K562 (cell line): ENCODE measurements at regions not wholly inside any gene's neighbourhood (a gene's known extent, or its start where the extent isn't known, plus 50 kb on each side); places are given as distances from the start of the nearest gene placed in this dataset.

Experiments used
- ATAC-seq: fragments of 200-7000 bp; cut with Tn5 transposase; 3 replicates; pipeline ENCODE4 v1.9.1; 2020; ENCODE audit warnings: moderate library complexity
- BruUV-seq: library from RNA; stranded (reverse); fragments of 400-500 nt; replicated peaks from 2 replicates; lab custom pipeline; 2021; lab: Mats Ljungman, UMichigan
- CTCF ChIA-PET: fragments of 300-600 bp; formaldehyde crosslinking; extraction: SDS; loops from one replicate; lab custom pipeline; 2021; ENCODE audit warnings: low intra/inter-chr PET ratio; lab: Yijun Ruan, JAX
- POLR2A ChIA-PET: fragments of 300-600, 350-650 bp; sonication (Branson Sonifier 250); formaldehyde crosslinking; extraction: SDS; loops from one replicate; lab custom pipeline; 2021; ENCODE audit warnings: antibody characterized with exemption, inconsistent platforms; lab: Yijun Ruan, JAX
- DNase-seq, 4 experiments: peaks; one replicate each; pipeline versions ENCODE4 v3.0.0 to v3.0.0-alpha.2; 2011 to 2018; ENCODE audit warnings: low spot score in 3 of 4, mixed read lengths in 3 of 4; ENCODE audit errors: extremely low read depth in 1 of 4
- FAIRE-seq: peaks from 2 replicates; lab custom pipeline; 2011; peaks lifted over from hg19 to GRCh38; lab: Jason Lieb, UNC
- H2AFZ ChIP-seq: 2 replicates; pipeline ENCODE4 v1.6.0; 2011; ENCODE audit warnings: low read depth, low read length, control low read depth, inconsistent platforms
- H3K27ac ChIP-seq: fragments of 200-600 bp; 3 replicates; pipeline ENCODE4 v1.8.0; 2011; ENCODE audit warnings: low read depth, mild to moderate bottlenecking, control low read depth, inconsistent platforms, low read length, moderate library complexity, mixed read lengths; ENCODE audit errors: extremely low read depth
- H3K27me3 ChIP-seq, 2 experiments: fragments of 300-600 bp in 1 of 2; 2 replicates in 1 of 2; 3 replicates in 1 of 2; pipeline versions ENCODE4 v1.6.0 to v1.8.0; 2011; ENCODE audit warnings: inconsistent platforms in 2 of 2, low read length in 2 of 2, mild to moderate bottlenecking in 1 of 2, mixed read lengths in 1 of 2, moderate library complexity in 1 of 2; ENCODE audit not compliant: control insufficient read depth in 2 of 2, insufficient read depth in 2 of 2
- H3K36me3 ChIP-seq: fragments of 300-600 bp; 3 replicates; pipeline ENCODE4 v1.8.0; 2011; ENCODE audit warnings: mild to moderate bottlenecking, low read length, inconsistent platforms; ENCODE audit not compliant: control insufficient read depth, insufficient read depth
- H3K4me1 ChIP-seq, 2 experiments: fragments of 200-600 bp in 1 of 2; replicated peaks in 1 of 2; 2 replicates in 1 of 2; 3 replicates in 1 of 2; pipeline versions ENCODE4 v1.5.1 to v1.8.0; 2011; ENCODE audit warnings: inconsistent platforms in 2 of 2, low read length in 2 of 2, mild to moderate bottlenecking in 1 of 2, mixed read lengths in 1 of 2, moderate library complexity in 1 of 2; ENCODE audit not compliant: control insufficient read depth in 2 of 2, insufficient read depth in 2 of 2
- H3K4me2 ChIP-seq: 2 replicates; pipeline ENCODE4 v1.6.1; 2011; ENCODE audit warnings: low read length, control low read depth, inconsistent platforms, mixed read lengths; ENCODE audit not compliant: insufficient read depth
- H3K4me3 ChIP-seq: fragments of 200-600 bp; sonication (generic), shearing (Covaris generic); 2 replicates; pipeline ENCODE4 v1.5.1; 2016; ENCODE audit warnings: control low read depth, inconsistent platforms
- H3K79me2 ChIP-seq: fragments of 200-600 bp; 3 replicates; pipeline ENCODE4 v1.8.0; 2011; ENCODE audit warnings: low read length, inconsistent platforms; ENCODE audit not compliant: control insufficient read depth, insufficient read depth
- H3K9ac ChIP-seq, 2 experiments: 2 replicates each; pipeline versions ENCODE4 v1.6.0 to v1.6.1; 2011; ENCODE audit warnings: low read depth in 2 of 2, low read length in 2 of 2, control low read depth in 1 of 2, inconsistent platforms in 1 of 2, mild to moderate bottlenecking in 1 of 2, mixed read lengths in 1 of 2; ENCODE audit not compliant: insufficient read depth in 1 of 2
- H3K9me1 ChIP-seq: one replicate; pipeline ENCODE4 v1.6.0; 2011; ENCODE audit warnings: inconsistent platforms, mild to moderate bottlenecking, low read length, moderate library complexity; ENCODE audit not compliant: control insufficient read depth, insufficient read depth
- H3K9me3 ChIP-seq: replicated peaks from 2 replicates; pipeline ENCODE4 v1.5.1; 2011; ENCODE audit warnings: low read depth, low read length, inconsistent platforms; ENCODE audit not compliant: control insufficient read depth, insufficient read depth
- H4K20me1 ChIP-seq: replicated peaks from 2 replicates; pipeline ENCODE4 v1.6.1; 2011; ENCODE audit warnings: low read length, inconsistent platforms, mixed read lengths; ENCODE audit not compliant: control insufficient read depth, insufficient read depth
- COPS2 ChIP-seq: fragments of 450-650 bp; conservative IDR thresholded peaks from 2 replicates; pipeline ENCODE4 v1.6.1; 2016; ENCODE audit warnings: mild to moderate bottlenecking, moderate library complexity
- ESRRB ChIP-seq: fragments of 250-450 bp; sonication (Bioruptor Pico); IDR thresholded peaks from 2 replicates; pipeline ENCODE4 v1.5.0; 2020; ENCODE audit warnings: mild to moderate bottlenecking, moderate library complexity, borderline replicate concordance
- ETS2 ChIP-seq: IDR thresholded peaks from 2 replicates; pipeline ENCODE4 v1.6.1; 2016; ENCODE audit warnings: borderline replicate concordance, missing genetic modification characterization, mild to moderate bottlenecking, moderate library complexity, missing compliant biosample characterization; ENCODE audit not compliant: poor library complexity, severe bottlenecking
- FIP1L1 ChIP-seq: fragments of 200-400 bp; formaldehyde crosslinking; IDR thresholded peaks from 2 replicates; pipeline ENCODE4 v1.6.1; 2018; ENCODE audit warnings: mild to moderate bottlenecking, low read depth, low read length; ENCODE audit not compliant: poor library complexity, severe bottlenecking
- FOXM1 ChIP-seq, 2 experiments: fragments of 450-650 bp in 1 of 2; sonication (generic) in 1 of 2; formaldehyde crosslinking in 1 of 2; IDR thresholded peaks; 2 replicates each; pipeline versions ENCODE4 v1.6.1 to v1.9.0; 2017 to 2022; ENCODE audit warnings: low read depth in 2 of 2, mild to moderate bottlenecking in 2 of 2, missing genetic modification reagents in 1 of 2, moderate library complexity in 1 of 2
- KAT2B ChIP-seq: IDR thresholded peaks from one replicate; pipeline ENCODE4 v1.6.1; 2012; ENCODE audit warnings: low read depth, mild to moderate bottlenecking, control low read depth, inconsistent platforms, low read length, moderate library complexity
- MCM7 ChIP-seq, 2 experiments: fragments of 450-650 bp; IDR thresholded peaks; 2 replicates each; pipeline ENCODE4 v1.6.1; 2016 to 2018
- PBX2 ChIP-seq, 2 experiments: IDR thresholded peaks in 1 of 2; conservative IDR thresholded peaks in 1 of 2; 2 replicates each; pipeline ENCODE4 v1.6.1; 2016; ENCODE audit warnings: low read depth in 2 of 2, mild to moderate bottlenecking in 1 of 2, missing compliant biosample characterization in 1 of 2, missing genetic modification characterization in 1 of 2, moderate library complexity in 1 of 2
- PHB ChIP-seq: fragments of 250-450 bp; sonication (Bioruptor Pico); IDR thresholded peaks from 2 replicates; pipeline ENCODE4 v1.5.0; 2021
- PHTF2 ChIP-seq: fragments of 250-450 bp; sonication (Bioruptor Pico); IDR thresholded peaks from 2 replicates; pipeline ENCODE4 v1.5.0; 2021; ENCODE audit warnings: mild to moderate bottlenecking
- RBM15 ChIP-seq: fragments of 200-400 bp; formaldehyde crosslinking; IDR thresholded peaks from 2 replicates; pipeline ENCODE4 v1.6.1; 2018; ENCODE audit warnings: mild to moderate bottlenecking, low read length, moderate library complexity; ENCODE audit not compliant: insufficient read depth
- STAT5B ChIP-seq: fragments of 250-450 bp; sonication (Bioruptor Pico); IDR thresholded peaks from 2 replicates; pipeline ENCODE4 v1.8.0; 2021; ENCODE audit warnings: mild to moderate bottlenecking, inconsistent platforms
- TSHZ1 ChIP-seq: fragments of 250-450 bp; sonication (Bioruptor Pico); IDR thresholded peaks from 2 replicates; pipeline ENCODE4 v1.4.0; 2020; ENCODE audit warnings: mild to moderate bottlenecking, moderate library complexity
- ZBTB7A ChIP-seq: IDR thresholded peaks from 2 replicates; pipeline ENCODE4 v1.6.1; 2011; ENCODE audit warnings: low read depth, mild to moderate bottlenecking, low read length, moderate library complexity, borderline replicate concordance; ENCODE audit not compliant: control insufficient read depth
- ZNF224 ChIP-seq: sonication (generic); formaldehyde crosslinking; IDR thresholded peaks from 2 replicates; pipeline ENCODE4 v1.8.0; 2022; ENCODE audit warnings: mild to moderate bottlenecking, missing genetic modification reagents
- in situ Hi-C: fragments of 300-500 bp; cut with MboI; formaldehyde crosslinking; loops from 4 replicates; pipeline ENCODE4 v1.15.0; 2018; ENCODE audit warnings: inconsistent platforms, mixed read lengths
- intact Hi-C: fragments of 100-400 bp; cut with micrococcal nuclease; formaldehyde crosslinking; loops from 2 replicates; pipeline ENCODE4 v1.14.2; 2022

GRCh38 chr5:39998518-39998917 is 573.7 kb upstream of the DAB2 start:
- no peaks in the 10 kb centered on the region for H3K9me1 ChIP-seq
- FAIRE-seq, result no peak
- TF ChIP-seq FOXM1 (IDR thresholded peaks at IDR 0.05; ENCODE audit: low read depth) (no peak), FOXM1 (CRISPR knock-in tag; IDR thresholded peaks at IDR 0.05; ENCODE audit: low read depth) (no peak), ZNF224 (CRISPR knock-in tag) (no peak), MCM7 (IDR thresholded peaks at IDR 0.05) (no peak), STAT5B (CRISPR knock-in tag) (no peak), FIP1L1 (no peak), ZBTB7A (no peak), PHB (CRISPR knock-in tag) (no peak), KAT2B (no peak), TSHZ1 (CRISPR knock-in tag) (no peak), PBX2 (CRISPR knock-in tag; IDR thresholded peaks at IDR 0.05; ENCODE audit: low read depth) (no peak), PBX2 (tag; conservative IDR thresholded peaks at IDR 0.05; ENCODE audit: low read depth) (no peak), RBM15 (no peak), ESRRB (CRISPR knock-in tag) (no peak), COPS2 (no peak), PHTF2 (CRISPR knock-in tag) (no peak), ETS2 (no peak)

More at GRCh38 chr5:39998518-39998917, 573.7 kb upstream of the DAB2 start:
- no peak for DNase-seq
- H3K27me3 ChIP-seq, result no peaks in the 10 kb centered on the region
- in situ Hi-C loops, result no loop called here
- intact Hi-C loops, result no loop called here
- no peaks in the 10 kb centered on the region for H4K20me1 ChIP-seq
- no peak overlapping the region for H3K4me2 ChIP-seq
- H3K4me1 ChIP-seq, result no peaks in the 10 kb centered on the region
- H3K4me3 ChIP-seq, result no peak overlapping the region
- no peak overlapping the region for H2AFZ ChIP-seq
- CTCF ChIA-PET, result no interaction called here
- ATAC-seq, result no peak
- no peaks in the 10 kb centered on the region for H3K36me3 ChIP-seq
- no peak overlapping the region for H3K9ac ChIP-seq
- POLR2A ChIA-PET, result no interaction called here
- no peaks in the 10 kb centered on the region for H3K79me2 ChIP-seq
- no TSS peak for BruUV-seq
- H3K27ac ChIP-seq, result no peak overlapping the region
- no peaks in the 10 kb centered on the region for H3K9me3 ChIP-seq
